ENCODE measurements at regions not wholly inside any gene's neighbourhood (a gene's known extent, or its start where the extent isn't known, plus 50 kb on each side); places are given as distances from the start of the nearest gene placed in this dataset.

- H3K4me1 ChIP-seq: no peaks in the 10 kb centered on the region
- H3K27me3 ChIP-seq: no peaks in the 10 kb centered on the region
- intact Hi-C loops (cut with DNase I): no loop called here
- no peak overlapping the region for H3K4me3 ChIP-seq
- no peaks in the 10 kb centered on the region for H3K36me3 ChIP-seq
- WGBS, 4 donors: 26 to 61% (median 37%) methylated on average over 2 of the region's 2 CpGs
- no peak for DNase-seq
- no peak overlapping the region for H3K27ac ChIP-seq
- no peak for ATAC-seq
- no peak for TF ChIP-seq POLR2A (IDR thresholded peaks at IDR 0.05)
- TF ChIP-seq, protein P1, sequence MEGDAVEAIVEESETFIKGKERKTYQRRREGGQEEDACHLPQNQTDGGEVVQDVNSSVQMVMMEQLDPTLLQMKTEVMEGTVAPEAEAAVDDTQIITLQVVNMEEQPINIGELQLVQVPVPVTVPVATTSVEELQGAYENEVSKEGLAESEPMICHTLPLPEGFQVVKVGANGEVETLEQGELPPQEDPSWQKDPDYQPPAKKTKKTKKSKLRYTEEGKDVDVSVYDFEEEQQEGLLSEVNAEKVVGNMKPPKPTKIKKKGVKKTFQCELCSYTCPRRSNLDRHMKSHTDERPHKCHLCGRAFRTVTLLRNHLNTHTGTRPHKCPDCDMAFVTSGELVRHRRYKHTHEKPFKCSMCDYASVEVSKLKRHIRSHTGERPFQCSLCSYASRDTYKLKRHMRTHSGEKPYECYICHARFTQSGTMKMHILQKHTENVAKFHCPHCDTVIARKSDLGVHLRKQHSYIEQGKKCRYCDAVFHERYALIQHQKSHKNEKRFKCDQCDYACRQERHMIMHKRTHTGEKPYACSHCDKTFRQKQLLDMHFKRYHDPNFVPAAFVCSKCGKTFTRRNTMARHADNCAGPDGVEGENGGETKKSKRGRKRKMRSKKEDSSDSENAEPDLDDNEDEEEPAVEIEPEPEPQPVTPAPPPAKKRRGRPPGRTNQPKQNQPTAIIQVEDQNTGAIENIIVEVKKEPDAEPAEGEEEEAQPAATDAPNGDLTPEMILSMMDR (IDR thresholded peaks at IDR 0.05): no peak
- peaks cover 0 to 24% (median 7%) of the 10 kb centered on the region in 12 donors for H3K9me3 ChIP-seq
These were observed 485.5 kb downstream of the NAF1 start for GRCh38 chr4:162681212-162681611.

DNA sequence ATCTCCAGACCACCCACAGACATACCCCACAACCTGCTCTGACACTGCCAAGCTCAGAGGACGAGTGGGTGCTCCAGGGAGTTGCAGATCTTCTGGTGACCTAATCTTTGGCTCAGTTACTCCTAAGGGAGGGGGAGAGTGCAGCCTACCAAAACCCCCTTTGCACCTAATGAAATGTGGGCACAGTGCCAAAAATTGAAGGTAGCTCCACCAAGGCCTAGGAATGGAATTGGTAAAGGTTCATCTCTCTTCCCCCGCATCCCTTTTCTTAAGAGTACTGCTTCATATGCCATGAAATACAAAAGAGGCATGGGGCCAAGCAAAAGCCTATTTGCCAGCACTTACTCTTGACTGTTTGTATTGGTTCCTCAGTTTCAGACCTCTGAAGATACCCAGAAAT, 491.0 kb downstream of the NAF1 start:
- TF ChIP-seq POLR2A (IDR thresholded peaks at IDR 0.05): no peak
- TF ChIP-seq, protein P1 (IDR thresholded peaks at IDR 0.05): no peak
- H3K27ac ChIP-seq: no peak overlapping the region
- no peaks in the 10 kb centered on the region for H3K4me1 ChIP-seq
- H3K4me3 ChIP-seq: no peak overlapping the region
- intact Hi-C loops (cut with DNase I): no loop called here
- DNase-seq: no peak
- H3K36me3 ChIP-seq: no peaks in the 10 kb centered on the region
- no peaks in the 10 kb centered on the region for H3K27me3 ChIP-seq
- no peak for ATAC-seq
- H3K9me3 ChIP-seq: peaks cover 0 to 21% (median 7%) of the 10 kb centered on the region in 12 donors
- 57 to 78% (median 69%) methylated on average over 2 of the region's 2 CpGs for WGBS, 4 donors

GRCh38 chr4:162661913-162662312, 498.1 kb upstream of the FSTL5 start:
- WGBS, 4 donors: 58 to 100% (median 88%) methylated on average over 1 of the region's 1 CpG
- intact Hi-C loops (cut with DNase I): no loop called here
- no peak for TF ChIP-seq POLR2A (IDR thresholded peaks at IDR 0.05)
- TF ChIP-seq, protein P1 (IDR thresholded peaks at IDR 0.05): no peak
- ATAC-seq (no peak), DNase-seq (no peak)
- peaks cover 0 to 12% (median 0%) of the 10 kb centered on the region in 12 donors for H3K9me3 ChIP-seq
- no peak overlapping the region for H3K4me3 ChIP-seq
- H3K27ac ChIP-seq: no peak overlapping the region
- no peaks in the 10 kb centered on the region for H3K36me3 ChIP-seq
- no peaks in the 10 kb centered on the region for H3K4me1 ChIP-seq
- H3K27me3 ChIP-seq: no peaks in the 10 kb centered on the region

- Histone ChIP-seq H3K4me3 (no peak overlapping the region), H3K9me3 (no peaks in the 10 kb centered on the region), H3K27me3 (no peaks in the 10 kb centered on the region), H3K27ac (no peak overlapping the region), H3K36me3 (no peaks in the 10 kb centered on the region), H3K4me1 (no peaks in the 10 kb centered on the region)
- 82 to 95% (median 90%) methylated on average over 1 of the region's 1 CpG for WGBS, 4 donors
- TF ChIP-seq, protein P1 (IDR thresholded peaks at IDR 0.05): no peak
- TF ChIP-seq POLR2A (IDR thresholded peaks at IDR 0.05): no peak
- ATAC-seq (no peak), DNase-seq (no peak)
- intact Hi-C loops (cut with DNase I): no loop called here
These were observed 495.9 kb upstream of the FSTL5 start for GRCh38 chr4:162659716-162660115.
